Activated naive CD4-positive, alpha-beta T cell treated with anti-CD3 and anti-CD28 coated beads for 36 hours (primary cell): ENCODE measurements at regions not wholly inside any gene's neighbourhood (a gene's known extent, or its start where the extent isn't known, plus 50 kb on each side); places are given as distances from the start of the nearest gene placed in this dataset.

Source experiments
- CTCF ChIA-PET: fragments of 350-600 bp; sonication (Branson Sonifier 250); formaldehyde crosslinking; loops from one replicate; lab custom pipeline; 2021; ENCODE audit warnings: antibody characterized with exemption; lab: Charles Lee
- DNase-seq: peaks from one replicate; pipeline ENCODE4 v3.0.0-alpha.2; 2020
- H3K27ac Mint-ChIP-seq: one replicate; pipeline ENCODE4 v1.8.0; 2021; ENCODE audit warnings: mild to moderate bottlenecking, mixed read lengths
- H3K27me3 Mint-ChIP-seq: one replicate; pipeline ENCODE4 v1.8.0; 2021; ENCODE audit warnings: low read depth, mixed read lengths
- H3K36me3 Mint-ChIP-seq: one replicate; pipeline ENCODE4 v1.8.0; 2021; ENCODE audit warnings: low read depth, mixed read lengths
- H3K4me1 Mint-ChIP-seq: one replicate; pipeline ENCODE4 v1.8.0; 2021; ENCODE audit warnings: low read depth, mixed read lengths
- H3K4me3 Mint-ChIP-seq: one replicate; pipeline ENCODE4 v1.8.0; 2021; ENCODE audit warnings: mild to moderate bottlenecking, moderate library complexity, mixed read lengths
- H3K9me3 Mint-ChIP-seq: one replicate; pipeline ENCODE4 v1.8.0; 2021; ENCODE audit warnings: mixed read lengths
- intact Hi-C: fragments of 100-400 bp; cut with micrococcal nuclease; formaldehyde crosslinking; loops from one replicate; pipeline ENCODE4 v1.15.1; 2023

- DNase-seq = no peak
- no peaks in the 10 kb centered on the region for H3K36me3 Mint-ChIP-seq
- H3K9me3 Mint-ChIP-seq = no peaks in the 10 kb centered on the region
- H3K4me1 Mint-ChIP-seq = peaks cover 12% of the 10 kb centered on the region
- H3K27me3 Mint-ChIP-seq = no peaks in the 10 kb centered on the region
- intact Hi-C loops = no loop called here
- no peak overlapping the region for H3K4me3 Mint-ChIP-seq
- no peak overlapping the region for H3K27ac Mint-ChIP-seq
- CTCF ChIA-PET = no interaction called here
These were observed 414.1 kb downstream of the FGF9 start for GRCh38 chr13:22085001-22085400.

- intact Hi-C loops = no loop called here
- no peak for DNase-seq
- no peaks in the 10 kb centered on the region for H3K27me3 Mint-ChIP-seq
- H3K4me3 Mint-ChIP-seq = no peak overlapping the region
- H3K36me3 Mint-ChIP-seq = no peaks in the 10 kb centered on the region
- no peaks in the 10 kb centered on the region for H3K9me3 Mint-ChIP-seq
- H3K27ac Mint-ChIP-seq = no peak overlapping the region
- CTCF ChIA-PET = no interaction called here
- peaks cover 12% of the 10 kb centered on the region for H3K4me1 Mint-ChIP-seq
These were observed 415.9 kb downstream of the FGF9 start for GRCh38 chr13:22086597-22087330.

GRCh38 chr13:22090106-22090505 is 419.2 kb downstream of the FGF9 start:
- H3K4me1 Mint-ChIP-seq = no peaks in the 10 kb centered on the region
- no peak overlapping the region for H3K4me3 Mint-ChIP-seq
- no peaks in the 10 kb centered on the region for H3K36me3 Mint-ChIP-seq
- intact Hi-C loops = no loop called here
- CTCF ChIA-PET = no interaction called here
- H3K27me3 Mint-ChIP-seq = no peaks in the 10 kb centered on the region
- H3K9me3 Mint-ChIP-seq = no peaks in the 10 kb centered on the region
- DNase-seq = no peak
- H3K27ac Mint-ChIP-seq = no peak overlapping the region

- Mint-ChIP-seq H3K27ac (no peak overlapping the region), H3K36me3 (no peaks in the 10 kb centered on the region), H3K4me1 (no peaks in the 10 kb centered on the region), H3K27me3 (no peaks in the 10 kb centered on the region), H3K9me3 (no peaks in the 10 kb centered on the region), H3K4me3 (no peak overlapping the region)
- DNase-seq = no peak
- CTCF ChIA-PET = no interaction called here
- intact Hi-C loops = no loop called here
These were observed 420.5 kb downstream of the FGF9 start for GRCh38 chr13:22091222-22091970.

GRCh38 chr13:22091971-22092300 is 421.1 kb downstream of the FGF9 start:
- H3K27me3 Mint-ChIP-seq = no peaks in the 10 kb centered on the region
- H3K27ac Mint-ChIP-seq = no peak overlapping the region
- H3K36me3 Mint-ChIP-seq = no peaks in the 10 kb centered on the region
- DNase-seq = no peak
- CTCF ChIA-PET = no interaction called here
- intact Hi-C loops = no loop called here
- no peaks in the 10 kb centered on the region for H3K9me3 Mint-ChIP-seq
- H3K4me1 Mint-ChIP-seq = no peaks in the 10 kb centered on the region
- H3K4me3 Mint-ChIP-seq = no peak overlapping the region

GRCh38 chr13:22092791-22093560 is 422.1 kb downstream of the FGF9 start:
- H3K4me1 Mint-ChIP-seq = no peaks in the 10 kb centered on the region
- no peaks in the 10 kb centered on the region for H3K36me3 Mint-ChIP-seq
- no peak overlapping the region for H3K4me3 Mint-ChIP-seq
- intact Hi-C loops = no loop called here
- H3K9me3 Mint-ChIP-seq = no peaks in the 10 kb centered on the region
- CTCF ChIA-PET = no interaction called here
- no peak overlapping the region for H3K27ac Mint-ChIP-seq
- H3K27me3 Mint-ChIP-seq = no peaks in the 10 kb centered on the region
- no peak for DNase-seq

GRCh38 chr13:22095794-22096193 is 424.9 kb downstream of the FGF9 start:
- no peaks in the 10 kb centered on the region for H3K27me3 Mint-ChIP-seq
- H3K4me3 Mint-ChIP-seq = no peak overlapping the region
- no peaks in the 10 kb centered on the region for H3K4me1 Mint-ChIP-seq
- no peak for DNase-seq
- intact Hi-C loops = no loop called here
- no peaks in the 10 kb centered on the region for H3K36me3 Mint-ChIP-seq
- peaks cover 4% of the 10 kb centered on the region for H3K9me3 Mint-ChIP-seq
- H3K27ac Mint-ChIP-seq = no peak overlapping the region
- CTCF ChIA-PET = interaction anchor here (0.7 kb wide), 1 partner anchor 12 kb away, joined by 3 read pairs; no protein-coding TSS in a partner anchor

GRCh38 chr13:22099585-22099984 is 428.7 kb downstream of the FGF9 start:
- no peak for DNase-seq
- Mint-ChIP-seq H3K4me3 (no peak overlapping the region), H3K27me3 (no peaks in the 10 kb centered on the region), H3K9me3 (peaks cover 4% of the 10 kb centered on the region), H3K27ac (no peak overlapping the region), H3K4me1 (no peaks in the 10 kb centered on the region), H3K36me3 (no peaks in the 10 kb centered on the region)
- intact Hi-C loops = no loop called here
- CTCF ChIA-PET = no interaction called here

- intact Hi-C loops = no loop called here
- CTCF ChIA-PET = interaction anchor here (0.8 kb wide), 1 partner anchor 51 kb away, joined by 3 read pairs; no protein-coding TSS in a partner anchor
- Mint-ChIP-seq H3K27ac (no peak overlapping the region), H3K4me3 (no peak overlapping the region), H3K36me3 (no peaks in the 10 kb centered on the region), H3K4me1 (peaks cover 7% of the 10 kb centered on the region), H3K9me3 (peaks cover 4% of the 10 kb centered on the region), H3K27me3 (no peaks in the 10 kb centered on the region)
- DNase-seq = no peak
These were observed 431.4 kb downstream of the FGF9 start for GRCh38 chr13:22102271-22102670.

GRCh38 chr13:22103046-22104027 is 432.5 kb downstream of the FGF9 start:
- H3K27me3 Mint-ChIP-seq = no peaks in the 10 kb centered on the region
- H3K4me3 Mint-ChIP-seq = no peak overlapping the region
- intact Hi-C loops = no loop called here
- CTCF ChIA-PET = no interaction called here
- H3K4me1 Mint-ChIP-seq = peaks cover 18% of the 10 kb centered on the region
- no peak for DNase-seq
- H3K9me3 Mint-ChIP-seq = peaks cover 4% of the 10 kb centered on the region
- no peak overlapping the region for H3K27ac Mint-ChIP-seq
- no peaks in the 10 kb centered on the region for H3K36me3 Mint-ChIP-seq

- DNase-seq = no peak
- H3K36me3 Mint-ChIP-seq = no peaks in the 10 kb centered on the region
- H3K4me3 Mint-ChIP-seq = no peak overlapping the region
- H3K27ac Mint-ChIP-seq = no peak overlapping the region
- intact Hi-C loops = no loop called here
- H3K27me3 Mint-ChIP-seq = no peaks in the 10 kb centered on the region
- H3K4me1 Mint-ChIP-seq = peaks cover 24% of the 10 kb centered on the region
- H3K9me3 Mint-ChIP-seq = no peaks in the 10 kb centered on the region
- CTCF ChIA-PET = no interaction called here
These were observed 435.2 kb downstream of the FGF9 start for GRCh38 chr13:22106058-22106457.

- CTCF ChIA-PET = no interaction called here
- H3K4me3 Mint-ChIP-seq = no peak overlapping the region
- no peaks in the 10 kb centered on the region for H3K9me3 Mint-ChIP-seq
- H3K27ac Mint-ChIP-seq = no peak overlapping the region
- H3K4me1 Mint-ChIP-seq = peaks cover 25% of the 10 kb centered on the region
- intact Hi-C loops = no loop called here
- no peaks in the 10 kb centered on the region for H3K36me3 Mint-ChIP-seq
- DNase-seq = no peak
- no peaks in the 10 kb centered on the region for H3K27me3 Mint-ChIP-seq
These were observed 436.7 kb downstream of the FGF9 start for GRCh38 chr13:22107549-22107948.
